Mesodermal cell (in vitro differentiated cells): ENCODE measurements at regions not wholly inside any gene's neighbourhood (a gene's known extent, or its start where the extent isn't known, plus 50 kb on each side); places are given as distances from the start of the nearest gene placed in this dataset.

ENCODE experiments used
- H3K27ac ChIP-seq: 2 replicates; pipeline ENCODE4 v1.7.0; 2013; ENCODE audit warnings: mild to moderate bottlenecking, low read depth, low read length, moderate library complexity; ENCODE audit not compliant: severe bottlenecking
- H3K36me3 ChIP-seq: 2 replicates; pipeline ENCODE4 v1.7.1; 2013; ENCODE audit warnings: mild to moderate bottlenecking, low read length, moderate library complexity; ENCODE audit not compliant: control insufficient read depth, insufficient read depth
- H3K4me1 ChIP-seq: one replicate; pipeline ENCODE4 v1.7.1; 2013; ENCODE audit warnings: mild to moderate bottlenecking, low read length; ENCODE audit not compliant: insufficient read depth, control insufficient read depth, poor library complexity, severe bottlenecking
- H3K4me3 ChIP-seq: 2 replicates; pipeline ENCODE4 v1.7.0; 2013; ENCODE audit warnings: low read length, control low read depth, mild to moderate bottlenecking; ENCODE audit not compliant: insufficient read depth, poor library complexity, severe bottlenecking; ENCODE audit errors: extremely low read depth
- H3K9me3 ChIP-seq: 2 replicates; pipeline ENCODE4 v1.7.1; 2013; ENCODE audit warnings: mild to moderate bottlenecking, low read length, moderate library complexity; ENCODE audit not compliant: control insufficient read depth
- WGBS, 2 experiments: methylation state at CpG; one replicate each; pipeline ENCODE4 v1.1.5; 2013; ENCODE audit warnings: missing lambda C conversion rate in 2 of 2; ENCODE audit not compliant: insufficient coverage in 2 of 2; 5-methylcytosine and 5-hydroxymethylcytosine counted together

- H3K4me1 ChIP-seq = no peaks in the 10 kb centered on the region
- H3K36me3 ChIP-seq = no peaks in the 10 kb centered on the region
- H3K4me3 ChIP-seq = no peak overlapping the region
- 30 to 67% methylated on average over 2 of the region's 5 CpGs for WGBS, 2 experiments
- H3K27ac ChIP-seq = peak overlapping the region; percentile 31
- H3K9me3 ChIP-seq = no peaks in the 10 kb centered on the region
Observed at GRCh38 chr6:23620911-23621401, 505.1 kb upstream of the NRSN1 start.

- Histone ChIP-seq H3K4me1 (no peaks in the 10 kb centered on the region), H3K36me3 (no peaks in the 10 kb centered on the region)
- 95 to 100% methylated on average over 1 to 4 of the region's 6 CpGs for WGBS, 2 experiments
Observed at GRCh38 chr6:23630726-23631635, 495.0 kb upstream of the NRSN1 start.

GRCh38 chr6:23633996-23634395 lies 492.0 kb upstream of the NRSN1 start:
- no peaks in the 10 kb centered on the region for H3K9me3 ChIP-seq
- no peak overlapping the region for H3K27ac ChIP-seq
- no peaks in the 10 kb centered on the region for H3K36me3 ChIP-seq
- no peaks in the 10 kb centered on the region for H3K4me1 ChIP-seq
- H3K4me3 ChIP-seq = no peak overlapping the region
- WGBS, 2 experiments = 86 to 88% methylated on average over 6 to 7 of the region's 7 CpGs

More at GRCh38 chr6:23630726-23631635, 495.0 kb upstream of the NRSN1 start:
- Histone ChIP-seq H3K4me3 (no peak overlapping the region), H3K27ac (no peak overlapping the region), H3K9me3 (no peaks in the 10 kb centered on the region)

- H3K27ac ChIP-seq = no peak overlapping the region
- no peaks in the 10 kb centered on the region for H3K4me1 ChIP-seq
- no peaks in the 10 kb centered on the region for H3K9me3 ChIP-seq
- no peak overlapping the region for H3K4me3 ChIP-seq
- WGBS, 2 experiments = no CpG with 5 or more reads among the region's 4 CpGs
- no peaks in the 10 kb centered on the region for H3K36me3 ChIP-seq
Observed at GRCh38 chr6:23635150-23635549, 490.9 kb upstream of the NRSN1 start.

DNA sequence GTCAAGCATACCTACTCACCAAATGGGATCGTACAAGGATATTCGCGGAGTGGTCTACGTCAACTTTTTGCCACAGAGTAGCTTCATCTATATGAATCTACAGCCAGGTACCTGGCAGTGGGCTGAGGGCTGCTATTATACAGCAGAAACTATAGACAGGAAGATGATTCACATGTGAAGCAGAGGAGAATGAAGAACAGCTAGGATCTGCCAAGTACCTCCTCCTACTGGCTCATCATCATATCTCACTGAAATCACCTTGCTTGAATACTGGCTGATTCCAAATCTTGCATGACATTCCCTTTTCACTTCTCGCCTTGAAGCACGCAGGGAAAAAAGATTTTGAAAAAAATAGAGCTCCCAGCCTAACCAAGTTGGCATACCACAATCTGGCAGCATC lies 488.7 kb upstream of the NRSN1 start:
- H3K27ac ChIP-seq = no peak overlapping the region
- WGBS, 2 experiments = 94 to 96% methylated on average over 2 to 3 of the region's 6 CpGs
- no peaks in the 10 kb centered on the region for H3K9me3 ChIP-seq
- H3K36me3 ChIP-seq = no peaks in the 10 kb centered on the region
- H3K4me3 ChIP-seq = no peak overlapping the region
- H3K4me1 ChIP-seq = no peaks in the 10 kb centered on the region

DNA sequence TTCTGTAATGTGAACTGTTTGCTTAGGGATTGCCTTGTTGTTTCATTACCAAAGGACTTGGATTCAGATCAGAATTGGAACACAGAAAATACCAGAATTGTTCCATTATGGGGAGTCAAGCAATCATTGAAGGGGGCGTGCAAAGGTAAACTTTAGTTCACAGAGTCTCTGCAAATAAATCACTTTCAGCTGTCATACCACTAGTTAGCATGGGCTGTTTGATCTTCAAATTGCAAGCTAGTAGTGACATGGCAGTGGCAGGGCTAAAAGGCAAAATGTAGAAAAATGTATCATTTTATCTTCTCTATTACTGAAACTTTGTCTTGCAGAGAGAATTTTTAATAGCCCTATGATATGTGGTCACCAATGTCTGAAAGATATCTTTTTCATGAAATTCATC lies 483.2 kb upstream of the NRSN1 start:
- no peaks in the 10 kb centered on the region for H3K4me1 ChIP-seq

DNA sequence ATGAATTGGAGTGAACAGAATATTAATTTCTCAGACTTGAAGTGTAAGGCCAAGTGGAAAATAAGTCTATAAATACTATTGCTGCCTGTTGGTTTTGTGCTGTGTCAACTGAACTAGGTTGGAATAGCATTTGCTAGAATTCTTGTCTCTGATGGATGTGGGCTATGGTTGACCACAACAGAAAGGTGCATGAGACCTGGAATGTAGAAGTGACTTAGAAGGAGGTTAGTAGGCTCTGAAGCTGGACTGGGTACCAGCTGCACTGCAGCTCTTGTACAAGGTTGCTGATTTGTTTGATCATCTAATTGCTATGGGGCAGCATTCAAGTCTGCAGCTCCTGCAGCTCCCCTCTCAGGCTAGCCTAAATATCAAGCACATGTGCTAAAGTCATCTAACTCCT lies 479.0 kb upstream of the NRSN1 start:
- Histone ChIP-seq H3K9me3 (no peaks in the 10 kb centered on the region), H3K36me3 (no peaks in the 10 kb centered on the region)

More for the DNA sequence above, 483.2 kb upstream of the NRSN1 start:
- Histone ChIP-seq H3K4me3 (no peak overlapping the region), H3K27ac (no peak overlapping the region), H3K36me3 (no peaks in the 10 kb centered on the region), H3K9me3 (no peaks in the 10 kb centered on the region)
- no CpG with 5 or more reads among the region's 1 CpG for WGBS, 2 experiments

GRCh38 chr6:23650676-23651075 lies 475.3 kb upstream of the NRSN1 start:
- Histone ChIP-seq H3K4me1 (peaks cover 3% of the 10 kb centered on the region), H3K4me3 (no peak overlapping the region), H3K9me3 (no peaks in the 10 kb centered on the region), H3K27ac (peak overlapping the region; percentile 30), H3K36me3 (no peaks in the 10 kb centered on the region)
- WGBS, 2 experiments = 61 to 67% methylated on average over 4 to 5 of the region's 5 CpGs

More for the DNA sequence above, 479.0 kb upstream of the NRSN1 start:
- Histone ChIP-seq H3K4me1 (peaks cover 3% of the 10 kb centered on the region), H3K27ac (no peak overlapping the region), H3K4me3 (no peak overlapping the region)

DNA sequence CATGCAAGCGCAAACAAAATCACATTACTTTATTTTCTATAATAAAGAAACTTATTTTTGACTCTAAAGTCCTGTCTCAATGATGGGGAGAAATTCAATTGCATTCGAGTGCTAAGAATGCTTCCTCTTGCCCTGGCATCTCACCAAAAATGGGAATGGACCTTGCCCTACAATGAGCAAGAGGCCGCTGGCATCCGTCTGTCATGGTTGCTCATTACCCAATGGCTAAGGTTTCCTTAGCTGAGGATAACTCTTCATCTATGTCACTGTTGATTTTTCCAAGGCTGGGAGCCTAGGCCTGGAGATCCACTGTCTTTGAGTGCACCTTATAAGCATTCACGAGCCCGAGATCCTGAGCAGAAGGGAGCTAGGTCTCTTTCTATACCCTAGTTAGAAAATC lies 471.3 kb upstream of the NRSN1 start:
- peaks cover 3% of the 10 kb centered on the region for H3K4me1 ChIP-seq
- H3K36me3 ChIP-seq = no peaks in the 10 kb centered on the region
- no peak overlapping the region for H3K4me3 ChIP-seq
- 63 to 73% methylated on average over 3 to 5 of the region's 6 CpGs for WGBS, 2 experiments
- H3K27ac ChIP-seq = no peak overlapping the region
- H3K9me3 ChIP-seq = no peaks in the 10 kb centered on the region

- Histone ChIP-seq H3K4me3 (no peak overlapping the region), H3K27ac (no peak overlapping the region), H3K36me3 (no peaks in the 10 kb centered on the region), H3K9me3 (no peaks in the 10 kb centered on the region), H3K4me1 (peaks cover 3% of the 10 kb centered on the region)
- 67 to 82% methylated on average over 1 to 2 of the region's 3 CpGs for WGBS, 2 experiments
Observed at GRCh38 chr6:23655525-23655924, 470.5 kb upstream of the NRSN1 start.
